Uterus (tissue), 2 donors: ENCODE measurements at regions not wholly inside any gene's neighbourhood (a gene's known extent, or its start where the extent isn't known, plus 50 kb on each side); places are given as distances from the start of the nearest gene placed in this dataset.

Source experiments
- CTCF ChIP-seq, 4 experiments: fragments of 200-600 bp in 2 of 4; fragments of 450-650 bp in 2 of 4; sonication (generic) in 2 of 4; IDR thresholded peaks; one replicate each; pipeline ENCODE4 v1.5.1; 2016 to 2019; ENCODE audit warnings: antibody characterized with exemption in 4 of 4, mild to moderate bottlenecking in 2 of 4, moderate library complexity in 1 of 4
- POLR2A ChIP-seq, 2 donors: fragments of 450-650 bp; IDR thresholded peaks; one replicate each; pipeline ENCODE4 v1.6.1; 2016; ENCODE audit warnings: antibody characterized with exemption in 2 of 2, mild to moderate bottlenecking in 1 of 2, moderate library complexity in 1 of 2

DNA sequence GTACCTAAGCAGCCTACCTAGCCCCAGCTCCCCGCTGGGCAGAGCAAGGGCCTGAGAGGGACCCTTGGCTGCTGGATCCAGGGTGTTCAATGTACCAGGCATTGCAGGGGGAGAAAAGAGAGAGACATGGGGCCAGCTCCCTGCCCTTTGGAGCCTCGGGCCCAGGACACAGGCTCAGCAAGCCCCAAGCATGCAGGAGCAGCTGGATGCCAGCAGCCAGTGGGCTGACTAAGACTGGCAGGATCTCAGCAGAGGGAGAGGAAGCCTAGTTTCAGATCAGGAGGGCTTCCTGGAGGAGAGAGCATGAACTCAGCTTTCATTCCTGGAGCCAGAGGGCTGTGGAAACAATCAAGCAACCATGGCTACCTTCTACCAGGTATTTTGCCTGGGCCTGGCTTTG is 82.0 kb upstream of the NKD1 start:
- TF ChIP-seq POLR2A (IDR thresholded peaks at IDR 0.05), result no peak
- TF ChIP-seq CTCF (IDR thresholded peaks at IDR 0.05), result no peak
